GM23338 (cell line): ENCODE measurements at regions not wholly inside any gene's neighbourhood (a gene's known extent, or its start where the extent isn't known, plus 50 kb on each side); places are given as distances from the start of the nearest gene placed in this dataset.
"Not testable (repeated sequence)": the region's sequence is repeated elsewhere in the genome, so short reads cannot be mapped to it uniquely, and the experiment has no call there.

ENCODE experiments used
- ATAC-seq: fragments of 200-7000 bp; cut with Tn5 transposase; 3 replicates; pipeline ENCODE4 v1.9.1; 2020
- DNase-seq: peaks from one replicate; pipeline ENCODE4 v3.0.0-alpha.2; 2015; ENCODE audit warnings: low spot score
- H2AFZ ChIP-seq: fragments of 200-600 bp; sonication (generic); 2 replicates; pipeline ENCODE4 v1.8.0; 2016; ENCODE audit warnings: antibody characterized with exemption, mild to moderate bottlenecking, moderate library complexity
- H3F3A ChIP-seq: fragments of 200-600 bp; sonication (generic); replicated peaks from 2 replicates; pipeline ENCODE4 v1.8.0; 2017; ENCODE audit warnings: antibody characterized with exemption, mixed run types, low read depth
- H3K27ac ChIP-seq: fragments of 200-600 bp; sonication (generic); 2 replicates; pipeline ENCODE4 v1.6.1; 2016; ENCODE audit warnings: low read depth
- H3K27me3 ChIP-seq: fragments of 200-600 bp; sonication (generic); 2 replicates; pipeline ENCODE4 v1.8.0; 2016; ENCODE audit warnings: mild to moderate bottlenecking, mixed run types, moderate library complexity; ENCODE audit not compliant: insufficient read depth
- H3K36me3 ChIP-seq: fragments of 200-600 bp; sonication (generic); 2 replicates; pipeline ENCODE4 v1.8.0; 2016; ENCODE audit warnings: mild to moderate bottlenecking; ENCODE audit not compliant: insufficient read depth
- H3K4me1 ChIP-seq: fragments of 200-600 bp; sonication (generic); 2 replicates; pipeline ENCODE4 v1.8.0; 2016; ENCODE audit warnings: mild to moderate bottlenecking, moderate library complexity; ENCODE audit not compliant: insufficient read depth
- H3K4me2 ChIP-seq: fragments of 200-600 bp; sonication (generic); 2 replicates; pipeline ENCODE4 v1.7.1; 2017; ENCODE audit warnings: mixed run types
- H3K4me3 ChIP-seq: fragments of 200-600 bp; sonication (generic); 2 replicates; pipeline ENCODE4 v1.6.1; 2016; ENCODE audit warnings: mixed run types
- H3K79me2 ChIP-seq: fragments of 200-600 bp; sonication (generic); replicated peaks from 2 replicates; pipeline ENCODE4 v1.8.0; 2017; ENCODE audit warnings: mild to moderate bottlenecking; ENCODE audit not compliant: insufficient read depth
- H3K9me2 ChIP-seq: fragments of 200-600 bp; sonication (generic); 2 replicates; pipeline ENCODE4 v1.8.0; 2017; ENCODE audit not compliant: insufficient read depth
- H4K20me1 ChIP-seq: fragments of 200-600 bp; sonication (generic); replicated peaks from 2 replicates; pipeline ENCODE4 v1.8.0; 2017; ENCODE audit warnings: mild to moderate bottlenecking; ENCODE audit not compliant: insufficient read depth
- H3K27ac Mint-ChIP-seq: 2 replicates; pipeline ENCODE4 v1.8.0; 2020; ENCODE audit warnings: inconsistent platforms, mild to moderate bottlenecking, moderate library complexity, mixed read lengths
- H3K27me3 Mint-ChIP-seq: 3 replicates; pipeline ENCODE4 v1.8.0; 2022; ENCODE audit warnings: low read depth, mild to moderate bottlenecking, moderate library complexity, mixed read lengths, inconsistent platforms; ENCODE audit not compliant: insufficient read depth, poor library complexity
- H3K36me3 Mint-ChIP-seq: 3 replicates; pipeline ENCODE4 v1.8.0; 2021; ENCODE audit warnings: low read depth, mild to moderate bottlenecking, inconsistent platforms, moderate library complexity, mixed read lengths
- H3K4me1 Mint-ChIP-seq: 3 replicates; pipeline ENCODE4 v1.8.0; 2020; ENCODE audit warnings: mild to moderate bottlenecking, inconsistent platforms, mixed read lengths
- H3K4me3 Mint-ChIP-seq: 3 replicates; pipeline ENCODE4 v1.8.0; 2021; ENCODE audit warnings: moderate library complexity, mild to moderate bottlenecking, inconsistent platforms, mixed read lengths
- H3K9me3 Mint-ChIP-seq: 3 replicates; pipeline ENCODE4 v1.8.0; 2020; ENCODE audit warnings: moderate library complexity, mild to moderate bottlenecking, inconsistent platforms, mixed read lengths
- EZH2 ChIP-seq: fragments of 200-600 bp; sonication (generic); IDR thresholded peaks from one replicate; pipeline ENCODE4 v1.8.0; 2017; ENCODE audit warnings: antibody characterized with exemption, mild to moderate bottlenecking, low read depth; ENCODE audit not compliant: unreplicated experiment
- EZH2phosphoT487 ChIP-seq: fragments of 200-600 bp; sonication (generic); IDR thresholded peaks from one replicate; pipeline ENCODE4 v1.8.1; 2018; ENCODE audit warnings: antibody characterized with exemption; ENCODE audit not compliant: unreplicated experiment
- JUNB ChIP-seq: IDR thresholded peaks from one replicate; pipeline ENCODE4 v1.6.1; 2016; ENCODE audit warnings: antibody characterized with exemption; ENCODE audit not compliant: unreplicated experiment
- NANOG ChIP-seq: IDR thresholded peaks from 2 replicates; pipeline ENCODE4 v1.6.1; 2016; ENCODE audit warnings: antibody characterized with exemption, borderline replicate concordance
- POLR2AphosphoS5 ChIP-seq: IDR thresholded peaks from 2 replicates; pipeline ENCODE4 v1.6.1; 2016; ENCODE audit warnings: antibody characterized with exemption, low read depth
- STAT1 ChIP-seq: IDR thresholded peaks from one replicate; pipeline ENCODE4 v1.6.1; 2016; ENCODE audit warnings: antibody characterized with exemption; ENCODE audit not compliant: unreplicated experiment
- ZNF114 ChIP-seq: fragments of 250-450 bp; sonication (Bioruptor Pico); IDR thresholded peaks from 2 replicates; pipeline ENCODE4 v1.5.0; 2020; ENCODE audit warnings: mild to moderate bottlenecking, moderate library complexity
- ZNF331 ChIP-seq: fragments of 250-450 bp; sonication (Bioruptor Pico); IDR thresholded peaks from 2 replicates; pipeline ENCODE4 v1.5.0; 2020; ENCODE audit warnings: low read depth, mild to moderate bottlenecking, moderate library complexity
- TF ChIP-seq, protein P1 (sequence below): fragments of 250-450 bp; sonication (Bioruptor Pico); IDR thresholded peaks from 2 replicates; pipeline ENCODE4 v1.5.0; 2020; ENCODE audit warnings: mild to moderate bottlenecking, moderate library complexity
- TF ChIP-seq, protein P2 (sequence below), 2 experiments: fragments of 200-600 bp in 1 of 2; sonication (generic) in 1 of 2; conservative IDR thresholded peaks; 2 replicates each; pipeline versions ENCODE4 v1.5.1 to v1.6.1; 2016 to 2017; ENCODE audit warnings: antibody characterized with exemption in 2 of 2, low read depth in 2 of 2, mild to moderate bottlenecking in 2 of 2, moderate library complexity in 1 of 2

DNA sequence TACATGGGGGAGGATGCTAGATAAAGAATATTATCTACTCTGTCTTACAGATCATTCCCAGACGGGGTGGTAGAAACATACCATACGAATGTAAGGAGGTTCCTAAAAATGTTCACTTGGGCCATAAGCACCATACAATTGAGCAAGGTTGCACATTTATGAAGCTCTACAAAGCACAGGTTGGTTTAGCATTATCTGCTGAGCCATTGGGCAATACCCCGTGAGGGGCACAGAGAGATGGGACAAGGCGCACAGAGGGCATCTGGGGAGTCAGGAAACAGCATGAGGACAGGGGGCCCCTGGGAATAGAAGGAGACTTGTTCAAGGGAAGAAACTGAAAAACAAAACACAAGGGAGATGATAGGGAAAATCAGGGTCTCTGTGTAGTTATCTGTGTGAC lies 305.3 kb downstream of the TRIML1 start (continued):
- TF ChIP-seq, protein P1, sequence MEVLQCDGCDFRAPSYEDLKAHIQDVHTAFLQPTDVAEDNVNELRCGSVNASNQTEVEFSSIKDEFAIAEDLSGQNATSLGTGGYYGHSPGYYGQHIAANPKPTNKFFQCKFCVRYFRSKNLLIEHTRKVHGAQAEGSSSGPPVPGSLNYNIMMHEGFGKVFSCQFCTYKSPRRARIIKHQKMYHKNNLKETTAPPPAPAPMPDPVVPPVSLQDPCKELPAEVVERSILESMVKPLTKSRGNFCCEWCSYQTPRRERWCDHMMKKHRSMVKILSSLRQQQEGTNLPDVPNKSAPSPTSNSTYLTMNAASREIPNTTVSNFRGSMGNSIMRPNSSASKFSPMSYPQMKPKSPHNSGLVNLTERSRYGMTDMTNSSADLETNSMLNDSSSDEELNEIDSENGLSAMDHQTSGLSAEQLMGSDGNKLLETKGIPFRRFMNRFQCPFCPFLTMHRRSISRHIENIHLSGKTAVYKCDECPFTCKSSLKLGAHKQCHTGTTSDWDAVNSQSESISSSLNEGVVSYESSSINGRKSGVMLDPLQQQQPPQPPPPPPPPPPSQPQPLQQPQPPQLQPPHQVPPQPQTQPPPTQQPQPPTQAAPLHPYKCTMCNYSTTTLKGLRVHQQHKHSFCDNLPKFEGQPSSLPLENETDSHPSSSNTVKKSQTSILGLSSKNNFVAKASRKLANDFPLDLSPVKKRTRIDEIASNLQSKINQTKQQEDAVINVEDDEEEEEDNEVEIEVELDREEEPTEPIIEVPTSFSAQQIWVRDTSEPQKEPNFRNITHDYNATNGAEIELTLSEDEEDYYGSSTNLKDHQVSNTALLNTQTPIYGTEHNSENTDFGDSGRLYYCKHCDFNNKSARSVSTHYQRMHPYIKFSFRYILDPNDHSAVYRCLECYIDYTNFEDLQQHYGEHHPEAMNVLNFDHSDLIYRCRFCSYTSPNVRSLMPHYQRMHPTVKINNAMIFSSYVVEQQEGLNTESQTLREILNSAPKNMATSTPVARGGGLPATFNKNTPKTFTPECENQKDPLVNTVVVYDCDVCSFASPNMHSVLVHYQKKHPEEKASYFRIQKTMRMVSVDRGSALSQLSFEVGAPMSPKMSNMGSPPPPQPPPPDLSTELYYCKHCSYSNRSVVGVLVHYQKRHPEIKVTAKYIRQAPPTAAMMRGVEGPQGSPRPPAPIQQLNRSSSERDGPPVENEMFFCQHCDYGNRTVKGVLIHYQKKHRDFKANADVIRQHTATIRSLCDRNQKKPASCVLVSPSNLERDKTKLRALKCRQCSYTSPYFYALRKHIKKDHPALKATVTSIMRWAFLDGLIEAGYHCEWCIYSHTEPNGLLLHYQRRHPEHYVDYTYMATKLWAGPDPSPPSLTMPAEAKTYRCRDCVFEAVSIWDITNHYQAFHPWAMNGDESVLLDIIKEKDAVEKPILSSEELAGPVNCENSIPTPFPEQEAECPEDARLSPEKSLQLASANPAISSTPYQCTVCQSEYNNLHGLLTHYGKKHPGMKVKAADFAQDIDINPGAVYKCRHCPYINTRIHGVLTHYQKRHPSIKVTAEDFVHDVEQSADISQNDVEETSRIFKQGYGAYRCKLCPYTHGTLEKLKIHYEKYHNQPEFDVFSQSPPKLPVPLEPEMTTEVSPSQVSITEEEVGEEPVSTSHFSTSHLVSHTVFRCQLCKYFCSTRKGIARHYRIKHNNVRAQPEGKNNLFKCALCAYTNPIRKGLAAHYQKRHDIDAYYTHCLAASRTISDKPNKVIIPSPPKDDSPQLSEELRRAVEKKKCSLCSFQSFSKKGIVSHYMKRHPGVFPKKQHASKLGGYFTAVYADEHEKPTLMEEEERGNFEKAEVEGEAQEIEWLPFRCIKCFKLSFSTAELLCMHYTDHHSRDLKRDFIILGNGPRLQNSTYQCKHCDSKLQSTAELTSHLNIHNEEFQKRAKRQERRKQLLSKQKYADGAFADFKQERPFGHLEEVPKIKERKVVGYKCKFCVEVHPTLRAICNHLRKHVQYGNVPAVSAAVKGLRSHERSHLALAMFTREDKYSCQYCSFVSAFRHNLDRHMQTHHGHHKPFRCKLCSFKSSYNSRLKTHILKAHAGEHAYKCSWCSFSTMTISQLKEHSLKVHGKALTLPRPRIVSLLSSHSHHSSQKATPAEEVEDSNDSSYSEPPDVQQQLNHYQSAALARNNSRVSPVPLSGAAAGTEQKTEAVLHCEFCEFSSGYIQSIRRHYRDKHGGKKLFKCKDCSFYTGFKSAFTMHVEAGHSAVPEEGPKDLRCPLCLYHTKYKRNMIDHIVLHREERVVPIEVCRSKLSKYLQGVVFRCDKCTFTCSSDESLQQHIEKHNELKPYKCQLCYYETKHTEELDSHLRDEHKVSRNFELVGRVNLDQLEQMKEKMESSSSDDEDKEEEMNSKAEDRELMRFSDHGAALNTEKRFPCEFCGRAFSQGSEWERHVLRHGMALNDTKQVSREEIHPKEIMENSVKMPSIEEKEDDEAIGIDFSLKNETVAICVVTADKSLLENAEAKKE (CRISPR knock-in tag), result no peak
- TF ChIP-seq POLR2AphosphoS5 (no peak), ZNF114 (CRISPR knock-in tag) (no peak), NANOG (no peak), EZH2 (no peak), JUNB (no peak)

DNA sequence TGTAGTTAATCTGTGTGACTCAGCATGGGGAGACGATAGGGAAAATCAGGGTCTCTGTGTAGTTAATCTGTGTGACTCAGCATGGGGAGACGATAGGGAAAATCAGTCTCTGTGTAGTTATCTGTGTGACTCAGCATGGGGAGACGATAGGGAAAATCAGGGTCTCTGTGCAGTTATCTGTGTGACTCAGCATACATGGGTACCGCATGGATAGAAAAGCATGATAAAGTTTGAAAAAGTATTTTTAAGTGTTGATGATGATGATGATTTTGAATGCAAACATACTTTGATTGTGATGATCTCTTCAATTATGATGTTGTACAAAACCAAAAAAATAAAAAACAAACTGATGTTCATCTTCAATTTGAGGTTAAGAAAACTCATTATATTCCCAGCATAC lies 309.8 kb downstream of the TRIML1 start:
- H3K4me3 Mint-ChIP-seq, H3K79me2 ChIP-seq, H2AFZ ChIP-seq, ATAC-seq, H3K9me3 Mint-ChIP-seq, H3K4me3 ChIP-seq, H3K27me3 Mint-ChIP-seq, H3F3A ChIP-seq, H3K27ac ChIP-seq, H3K4me2 ChIP-seq, H3K27me3 ChIP-seq, H4K20me1 ChIP-seq, H3K36me3 ChIP-seq, DNase-seq, H3K9me2 ChIP-seq, H3K36me3 Mint-ChIP-seq: not testable (repeated sequence)
- Mint-ChIP-seq H3K27ac (peak overlapping the region; percentile 93), H3K4me1 (peaks cover 24% of the 10 kb centered on the region)
- H3K4me1 ChIP-seq, result peaks cover 18% of the 10 kb centered on the region

DNA sequence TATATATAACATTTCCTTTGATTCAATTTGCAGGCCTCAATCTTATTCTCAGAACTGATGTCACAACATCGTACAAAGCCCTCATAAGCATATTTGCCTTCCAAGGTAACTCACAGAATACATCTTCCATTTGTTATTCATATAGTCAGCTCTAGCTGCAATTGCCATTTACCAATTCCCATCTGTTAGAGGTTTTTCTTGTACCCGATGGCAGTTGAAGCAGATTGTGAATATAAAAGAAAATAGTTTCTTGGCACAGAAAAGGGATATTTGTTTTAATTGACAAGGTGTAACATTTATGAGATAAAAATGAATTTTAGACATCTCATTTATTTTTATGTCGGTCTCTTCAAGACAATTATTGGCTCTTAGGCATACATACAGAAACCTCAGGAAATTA lies 311.3 kb downstream of the TRIML1 start:
- Histone ChIP-seq H4K20me1 (no peaks in the 10 kb centered on the region), H2AFZ (no peak overlapping the region), H3K27me3 (no peaks in the 10 kb centered on the region), H3K4me1 (peaks cover 18% of the 10 kb centered on the region), H3K4me2 (no peak overlapping the region), H3K36me3 (no peaks in the 10 kb centered on the region), H3F3A (no peaks in the 10 kb centered on the region), H3K79me2 (no peaks in the 10 kb centered on the region), H3K4me3 (no peak overlapping the region), H3K27ac (no peak overlapping the region), H3K9me2 (no peaks in the 10 kb centered on the region)
- H3K4me1 Mint-ChIP-seq, result peaks cover 20% of the 10 kb centered on the region
- ATAC-seq, result no peak
- no peaks in the 10 kb centered on the region for H3K36me3 Mint-ChIP-seq
- no peaks in the 10 kb centered on the region for H3K9me3 Mint-ChIP-seq
- peak overlapping the region; percentile 89 for H3K27ac Mint-ChIP-seq
- no peak for DNase-seq
- H3K27me3 Mint-ChIP-seq, result no peaks in the 10 kb centered on the region
- no peak overlapping the region for H3K4me3 Mint-ChIP-seq
- TF ChIP-seq NANOG (no peak), ZNF114 (CRISPR knock-in tag) (no peak), ZNF331 (no peak), POLR2AphosphoS5 (no peak), STAT1 (no peak), EZH2phosphoT487 (no peak)
- TF ChIP-seq, protein P2, sequence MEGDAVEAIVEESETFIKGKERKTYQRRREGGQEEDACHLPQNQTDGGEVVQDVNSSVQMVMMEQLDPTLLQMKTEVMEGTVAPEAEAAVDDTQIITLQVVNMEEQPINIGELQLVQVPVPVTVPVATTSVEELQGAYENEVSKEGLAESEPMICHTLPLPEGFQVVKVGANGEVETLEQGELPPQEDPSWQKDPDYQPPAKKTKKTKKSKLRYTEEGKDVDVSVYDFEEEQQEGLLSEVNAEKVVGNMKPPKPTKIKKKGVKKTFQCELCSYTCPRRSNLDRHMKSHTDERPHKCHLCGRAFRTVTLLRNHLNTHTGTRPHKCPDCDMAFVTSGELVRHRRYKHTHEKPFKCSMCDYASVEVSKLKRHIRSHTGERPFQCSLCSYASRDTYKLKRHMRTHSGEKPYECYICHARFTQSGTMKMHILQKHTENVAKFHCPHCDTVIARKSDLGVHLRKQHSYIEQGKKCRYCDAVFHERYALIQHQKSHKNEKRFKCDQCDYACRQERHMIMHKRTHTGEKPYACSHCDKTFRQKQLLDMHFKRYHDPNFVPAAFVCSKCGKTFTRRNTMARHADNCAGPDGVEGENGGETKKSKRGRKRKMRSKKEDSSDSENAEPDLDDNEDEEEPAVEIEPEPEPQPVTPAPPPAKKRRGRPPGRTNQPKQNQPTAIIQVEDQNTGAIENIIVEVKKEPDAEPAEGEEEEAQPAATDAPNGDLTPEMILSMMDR (conservative IDR thresholded peaks at IDR 0.05; ENCODE audit: low read depth in 2 of 2), result no peak
